ENCODE measurements at regions not wholly inside any gene's neighbourhood (a gene's known extent, or its start where the extent isn't known, plus 50 kb on each side); places are given as distances from the start of the nearest gene placed in this dataset.

DNA sequence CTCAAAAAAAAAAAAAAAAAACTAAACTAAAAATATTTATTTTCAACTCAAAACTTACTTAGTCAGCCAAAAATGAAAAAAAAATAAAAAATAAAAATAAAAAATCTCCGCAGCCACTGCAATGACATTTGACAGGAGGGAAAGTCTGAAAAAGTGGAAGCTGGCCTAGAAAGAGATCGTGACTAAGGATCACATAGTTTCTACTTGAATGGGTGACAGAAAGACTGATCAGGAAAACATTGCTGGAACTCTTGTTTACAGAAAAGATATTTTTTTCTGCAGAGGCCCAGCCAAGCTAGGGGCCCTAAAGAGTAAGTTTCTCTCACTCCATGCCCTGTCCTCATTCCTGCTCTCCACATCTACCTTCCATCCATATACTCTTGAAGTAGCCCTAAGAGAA, 92.8 kb upstream of the KCND2 start:
- Mint-ChIP-seq H3K9me3 (ENCODE audit: unreplicated experiment) (no peaks in the 10 kb centered on the region), H3K27ac (ENCODE audit: unreplicated experiment) (no peak overlapping the region), H3K4me1 (ENCODE audit: low read depth, unreplicated experiment) (no peaks in the 10 kb centered on the region), H3K4me3 (ENCODE audit: unreplicated experiment) (no peak overlapping the region), H3K36me3 (ENCODE audit: unreplicated experiment) (no peaks in the 10 kb centered on the region), H3K27me3 (ENCODE audit: unreplicated experiment) (no peaks in the 10 kb centered on the region)
- TF ChIP-seq, protein P1, sequence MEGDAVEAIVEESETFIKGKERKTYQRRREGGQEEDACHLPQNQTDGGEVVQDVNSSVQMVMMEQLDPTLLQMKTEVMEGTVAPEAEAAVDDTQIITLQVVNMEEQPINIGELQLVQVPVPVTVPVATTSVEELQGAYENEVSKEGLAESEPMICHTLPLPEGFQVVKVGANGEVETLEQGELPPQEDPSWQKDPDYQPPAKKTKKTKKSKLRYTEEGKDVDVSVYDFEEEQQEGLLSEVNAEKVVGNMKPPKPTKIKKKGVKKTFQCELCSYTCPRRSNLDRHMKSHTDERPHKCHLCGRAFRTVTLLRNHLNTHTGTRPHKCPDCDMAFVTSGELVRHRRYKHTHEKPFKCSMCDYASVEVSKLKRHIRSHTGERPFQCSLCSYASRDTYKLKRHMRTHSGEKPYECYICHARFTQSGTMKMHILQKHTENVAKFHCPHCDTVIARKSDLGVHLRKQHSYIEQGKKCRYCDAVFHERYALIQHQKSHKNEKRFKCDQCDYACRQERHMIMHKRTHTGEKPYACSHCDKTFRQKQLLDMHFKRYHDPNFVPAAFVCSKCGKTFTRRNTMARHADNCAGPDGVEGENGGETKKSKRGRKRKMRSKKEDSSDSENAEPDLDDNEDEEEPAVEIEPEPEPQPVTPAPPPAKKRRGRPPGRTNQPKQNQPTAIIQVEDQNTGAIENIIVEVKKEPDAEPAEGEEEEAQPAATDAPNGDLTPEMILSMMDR (IDR thresholded peaks at IDR 0.05; ENCODE audit: partially characterized antibody, unreplicated experiment), result no peak
- DNase-seq, result no peak

DNA sequence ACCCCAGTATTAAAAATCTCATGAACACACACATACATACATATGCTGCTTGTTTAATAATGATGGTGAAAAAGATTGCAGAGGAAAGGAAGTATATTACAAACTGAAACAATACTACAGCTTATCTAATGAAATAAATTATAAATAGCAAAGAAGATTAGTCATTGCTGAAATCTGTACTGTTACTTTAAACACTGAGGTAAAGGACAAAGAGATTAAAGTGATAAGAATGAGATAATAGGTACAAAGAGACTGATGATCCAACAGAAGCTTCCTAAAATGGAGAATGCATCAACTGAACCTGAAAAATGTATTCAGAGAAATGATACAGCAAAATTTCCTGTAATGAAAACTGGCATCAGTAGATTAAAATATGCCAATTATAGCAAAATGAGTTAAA, 91.5 kb upstream of the KCND2 start:
- no peak for DNase-seq
- Mint-ChIP-seq H3K27ac (ENCODE audit: unreplicated experiment) (no peak overlapping the region), H3K4me1 (ENCODE audit: low read depth, unreplicated experiment) (no peaks in the 10 kb centered on the region), H3K27me3 (ENCODE audit: unreplicated experiment) (no peaks in the 10 kb centered on the region), H3K36me3 (ENCODE audit: unreplicated experiment) (no peaks in the 10 kb centered on the region), H3K4me3 (ENCODE audit: unreplicated experiment) (no peak overlapping the region), H3K9me3 (ENCODE audit: unreplicated experiment) (no peaks in the 10 kb centered on the region)
- TF ChIP-seq, protein P1 (IDR thresholded peaks at IDR 0.05; ENCODE audit: partially characterized antibody, unreplicated experiment), result no peak

DNA sequence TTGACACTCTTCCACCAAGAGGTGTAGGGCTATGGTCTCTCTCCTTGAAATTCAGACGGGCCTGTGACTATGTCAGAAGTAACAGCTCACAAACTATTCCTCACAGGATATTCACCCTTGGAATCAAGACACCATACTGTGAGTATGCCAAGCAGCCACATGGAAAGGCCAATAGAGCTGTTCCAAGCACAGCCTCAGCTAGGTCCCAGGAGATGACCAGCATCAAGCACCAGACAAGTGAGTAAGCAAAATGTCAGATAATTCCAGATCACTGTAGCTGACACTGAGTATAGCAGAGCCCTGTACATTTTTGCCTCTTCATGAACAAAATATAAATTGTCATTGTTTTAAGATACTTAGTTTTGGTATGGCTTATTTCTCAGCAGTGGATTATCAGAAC, 88.1 kb upstream of the KCND2 start:
- TF ChIP-seq, protein P1 (IDR thresholded peaks at IDR 0.05; ENCODE audit: partially characterized antibody, unreplicated experiment), result no peak
- H3K4me1 Mint-ChIP-seq (ENCODE audit: low read depth, unreplicated experiment), result no peaks in the 10 kb centered on the region

DNA sequence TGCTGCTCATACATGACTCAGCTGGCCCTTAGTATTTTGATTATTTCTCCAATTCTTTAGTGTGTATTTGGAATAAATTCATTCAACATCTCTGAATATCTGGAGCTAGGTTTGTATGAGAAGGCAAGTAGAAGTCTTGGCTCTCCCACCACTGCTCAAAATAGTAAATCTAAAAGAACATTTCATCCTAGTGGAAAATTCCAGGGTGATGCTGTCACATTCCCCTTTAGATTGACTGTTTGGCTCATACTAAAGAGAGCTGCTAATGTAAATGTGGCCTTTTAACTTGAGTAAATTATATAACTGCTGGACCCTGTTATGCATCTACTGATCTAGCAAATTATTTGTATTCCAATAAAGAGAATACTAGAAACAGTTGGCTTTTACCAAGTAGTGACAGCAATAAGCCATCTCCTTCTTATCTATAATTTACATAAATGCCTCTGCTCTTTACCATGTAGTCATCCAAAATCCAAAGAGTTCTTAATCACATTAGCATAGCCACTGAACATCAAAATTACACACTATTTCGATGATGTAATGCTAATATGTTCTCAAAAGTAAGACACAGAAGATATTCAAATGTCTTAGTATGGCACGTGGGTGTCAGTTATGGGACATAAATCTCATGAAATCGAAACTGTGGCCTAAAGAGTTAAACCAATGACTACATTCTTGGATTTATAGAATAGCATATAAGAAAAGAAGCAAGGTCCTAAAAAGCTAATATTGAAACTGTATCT, 86.9 kb upstream of the KCND2 start:
- TF ChIP-seq, protein P1 (IDR thresholded peaks at IDR 0.05; ENCODE audit: partially characterized antibody, unreplicated experiment), result no peak
- Mint-ChIP-seq H3K27ac (ENCODE audit: unreplicated experiment) (no peak overlapping the region), H3K4me3 (ENCODE audit: unreplicated experiment) (no peak overlapping the region), H3K36me3 (ENCODE audit: unreplicated experiment) (no peaks in the 10 kb centered on the region), H3K4me1 (ENCODE audit: low read depth, unreplicated experiment) (no peaks in the 10 kb centered on the region), H3K9me3 (ENCODE audit: unreplicated experiment) (no peaks in the 10 kb centered on the region), H3K27me3 (ENCODE audit: unreplicated experiment) (no peaks in the 10 kb centered on the region)
- no peak for DNase-seq

More for the DNA sequence above, 88.1 kb upstream of the KCND2 start:
- DNase-seq, result no peak
- Mint-ChIP-seq H3K4me3 (ENCODE audit: unreplicated experiment) (no peak overlapping the region), H3K36me3 (ENCODE audit: unreplicated experiment) (no peaks in the 10 kb centered on the region), H3K27ac (ENCODE audit: unreplicated experiment) (no peak overlapping the region), H3K27me3 (ENCODE audit: unreplicated experiment) (no peaks in the 10 kb centered on the region), H3K9me3 (ENCODE audit: unreplicated experiment) (no peaks in the 10 kb centered on the region)

DNA sequence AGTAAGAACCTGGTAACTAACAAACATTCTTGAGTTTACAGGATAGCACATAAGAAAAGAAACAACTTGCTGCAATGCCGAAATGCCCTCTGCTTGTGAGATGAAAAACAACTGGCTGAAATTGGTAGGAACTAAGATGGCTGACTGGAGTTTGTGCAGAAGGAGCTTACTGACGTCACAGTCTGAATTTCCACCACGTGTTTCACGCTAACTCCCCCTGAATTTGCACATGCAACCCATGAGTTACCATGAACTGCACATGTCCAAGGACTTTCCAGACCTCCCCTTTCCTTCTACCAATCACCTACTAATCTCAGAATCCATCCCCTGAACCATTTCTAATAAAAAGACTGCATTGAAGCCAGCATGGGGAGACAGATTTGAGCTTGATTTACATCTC, 86.3 kb upstream of the KCND2 start:
- Mint-ChIP-seq H3K9me3 (ENCODE audit: unreplicated experiment) (no peaks in the 10 kb centered on the region), H3K36me3 (ENCODE audit: unreplicated experiment) (no peaks in the 10 kb centered on the region), H3K4me1 (ENCODE audit: low read depth, unreplicated experiment) (no peaks in the 10 kb centered on the region), H3K27me3 (ENCODE audit: unreplicated experiment) (no peaks in the 10 kb centered on the region), H3K27ac (ENCODE audit: unreplicated experiment) (no peak overlapping the region), H3K4me3 (ENCODE audit: unreplicated experiment) (no peak overlapping the region)
- TF ChIP-seq, protein P1 (IDR thresholded peaks at IDR 0.05; ENCODE audit: partially characterized antibody, unreplicated experiment), result no peak
- DNase-seq, result no peak

Measured in glutamatergic neuron (in vitro differentiated cells).